ENCODE measurements at regions not wholly inside any gene's neighbourhood (a gene's known extent, or its start where the extent isn't known, plus 50 kb on each side); places are given as distances from the start of the nearest gene placed in this dataset.

DNA sequence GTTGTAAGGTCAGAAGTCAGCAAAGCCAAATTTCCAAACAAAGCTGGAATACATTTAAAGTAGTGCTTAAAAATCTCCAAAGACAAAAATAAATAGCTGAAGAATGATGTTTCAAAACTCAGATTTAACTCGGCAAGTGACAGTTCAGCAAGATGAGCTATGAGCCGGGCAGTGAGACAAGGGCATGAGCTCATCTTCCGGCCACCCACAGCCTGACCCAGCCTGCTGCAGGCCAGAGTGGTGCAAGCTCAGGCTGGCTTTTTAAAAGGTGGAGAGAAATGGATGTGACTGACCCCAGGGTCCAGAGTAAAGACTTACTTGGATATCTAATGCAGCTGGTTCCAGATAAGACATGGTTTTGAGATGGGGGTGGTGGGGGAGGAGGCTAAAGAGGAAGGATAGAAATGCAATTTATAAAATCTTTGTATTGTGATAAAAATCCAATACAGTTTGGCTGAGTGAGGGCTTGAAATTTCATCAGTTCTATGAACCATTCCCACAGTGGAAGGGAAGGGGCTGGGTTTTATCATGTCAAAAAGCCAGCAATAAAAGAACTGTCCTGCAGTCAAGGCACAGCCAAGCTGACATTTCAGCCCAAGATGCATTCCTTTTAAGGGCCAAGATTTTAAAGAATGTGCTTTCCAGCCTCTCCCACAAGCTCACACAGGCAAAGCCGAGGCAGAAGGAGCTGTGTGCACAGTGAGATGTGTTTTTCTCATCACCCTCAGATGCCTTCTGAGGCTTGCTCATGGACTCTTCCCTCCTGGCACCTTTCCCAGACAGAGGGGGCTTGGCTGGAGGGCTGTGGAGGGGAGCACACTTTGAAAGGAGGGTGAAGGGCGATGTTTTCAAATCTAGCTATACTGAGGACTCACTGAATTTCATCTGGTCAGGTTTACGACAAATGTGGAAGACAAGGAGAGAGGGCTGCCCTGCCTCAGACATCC is 97.9 kb upstream of the KLHL29 start:
- no peak for DNase-seq (ENCODE audit: low read depth)

DNA sequence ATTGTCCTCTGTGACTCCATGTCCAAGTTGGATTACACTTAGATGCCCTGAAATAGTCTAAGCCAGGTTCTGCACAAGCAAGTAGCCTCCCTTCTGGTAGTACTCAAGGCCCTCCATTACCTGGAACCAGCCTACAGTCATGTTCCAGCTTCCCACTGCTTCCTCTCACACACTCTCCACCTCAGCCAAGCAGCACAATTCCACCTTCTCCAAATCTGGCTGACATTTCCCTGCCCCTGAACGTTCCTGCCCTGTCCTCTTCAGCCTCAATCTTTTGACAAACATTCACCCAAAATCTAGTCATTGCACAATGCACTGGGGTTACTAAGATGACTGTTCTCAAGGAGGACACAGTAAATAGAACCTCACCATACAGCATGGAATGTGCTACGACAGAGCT is 95.3 kb upstream of the KLHL29 start:
- DNase-seq (ENCODE audit: low read depth), result no peak

DNA sequence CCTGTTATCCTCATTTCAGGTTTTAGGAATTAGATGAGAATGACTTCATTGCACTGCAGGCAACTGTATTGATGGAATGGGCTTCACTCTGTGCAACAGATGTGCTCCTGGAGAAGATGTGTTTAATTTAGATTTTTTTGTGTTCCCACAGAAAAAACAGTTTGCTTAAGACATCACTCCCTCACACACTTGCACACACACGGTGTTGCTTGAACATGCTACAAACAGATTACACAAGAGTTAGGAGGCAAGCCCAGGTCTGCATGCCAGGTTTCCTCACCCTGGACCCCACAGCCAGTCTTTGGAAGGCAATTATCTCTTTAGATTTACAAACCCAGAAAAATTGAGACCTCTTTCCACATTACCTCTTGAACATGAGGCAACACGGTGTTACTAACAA is 93.7 kb upstream of the KLHL29 start:
- no peak for DNase-seq (ENCODE audit: low read depth)

DNA sequence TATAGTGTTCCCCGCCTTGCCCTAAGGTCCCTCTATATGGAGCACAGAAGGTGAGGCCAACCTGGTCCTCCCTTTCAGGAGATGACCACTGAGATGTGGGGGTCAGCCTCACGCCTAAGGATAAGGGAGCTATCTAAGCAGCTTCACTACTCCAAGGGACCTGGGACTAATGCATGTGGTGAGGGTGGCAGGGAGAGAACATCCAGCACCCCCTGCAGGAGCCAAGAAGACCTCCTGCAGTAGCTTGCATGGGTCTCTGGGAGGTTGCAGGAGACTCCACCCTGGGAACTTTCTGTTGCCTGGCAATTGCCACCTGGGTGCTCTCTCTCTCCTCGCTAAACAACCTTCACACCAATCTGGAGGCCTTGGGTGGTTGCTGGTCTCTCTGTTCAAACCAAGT is 93.0 kb upstream of the KLHL29 start:
- DNase-seq (ENCODE audit: low read depth), result no peak

DNA sequence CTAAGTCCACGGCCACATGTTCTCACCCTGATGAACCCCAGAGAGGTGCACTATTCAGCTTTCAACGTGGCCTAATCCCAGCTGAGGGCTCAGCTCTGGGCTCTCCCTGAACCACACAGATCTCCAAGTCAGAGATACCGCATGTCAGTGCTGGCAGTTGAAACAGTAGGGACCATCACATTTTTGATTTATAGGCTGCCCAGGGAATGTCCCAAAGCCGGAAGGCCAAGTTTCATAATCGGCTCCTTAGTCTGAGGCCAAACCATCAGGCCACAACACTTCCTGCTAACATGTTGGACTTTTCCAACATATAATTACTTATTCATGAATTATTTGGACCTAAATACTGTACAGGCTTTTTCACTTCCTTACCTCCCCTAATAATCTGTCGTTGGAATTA is 91.9 kb upstream of the KLHL29 start:
- no peak for DNase-seq (ENCODE audit: low read depth)

DNA sequence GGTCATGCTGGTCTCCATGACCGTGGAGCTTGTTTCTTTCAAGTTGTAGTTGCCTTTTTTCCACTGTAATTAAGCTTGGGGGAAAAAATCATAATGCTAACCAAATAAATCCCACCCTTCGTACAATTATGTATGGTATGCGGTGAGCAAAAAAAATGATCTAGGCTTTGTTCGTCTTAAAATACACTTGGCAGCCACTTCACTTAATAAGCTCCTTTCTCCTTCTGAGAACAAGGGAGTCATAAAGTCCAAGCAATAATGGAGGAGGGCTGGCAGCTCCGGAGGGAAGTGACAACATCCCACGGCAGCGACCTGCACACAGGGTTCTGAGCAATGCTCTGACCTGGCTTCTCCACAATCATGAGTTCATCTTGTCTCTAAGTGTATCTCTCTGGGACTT is 91.2 kb upstream of the KLHL29 start:
- DNase-seq (ENCODE audit: low read depth), result no peak

DNA sequence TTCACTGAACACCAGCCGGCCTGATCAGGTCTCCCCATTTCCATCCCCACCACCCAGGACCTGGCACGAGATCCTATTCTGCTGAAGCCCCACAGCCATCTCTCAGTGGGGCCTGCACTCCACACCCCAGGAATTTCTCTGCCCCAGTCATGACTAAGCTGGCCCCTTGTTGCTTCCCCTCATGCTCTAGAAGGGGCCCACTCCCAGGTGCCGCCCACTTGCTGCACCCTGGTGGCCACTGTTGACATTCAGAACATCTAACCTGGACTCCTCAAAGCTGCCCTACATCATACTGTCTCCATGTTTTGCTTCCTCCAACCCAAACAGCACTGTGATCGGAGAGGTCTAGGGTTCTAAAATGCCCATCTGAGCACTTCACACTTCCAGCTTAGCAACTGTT is 90.7 kb upstream of the KLHL29 start:
- DNase-seq (ENCODE audit: low read depth), result no peak

DNA sequence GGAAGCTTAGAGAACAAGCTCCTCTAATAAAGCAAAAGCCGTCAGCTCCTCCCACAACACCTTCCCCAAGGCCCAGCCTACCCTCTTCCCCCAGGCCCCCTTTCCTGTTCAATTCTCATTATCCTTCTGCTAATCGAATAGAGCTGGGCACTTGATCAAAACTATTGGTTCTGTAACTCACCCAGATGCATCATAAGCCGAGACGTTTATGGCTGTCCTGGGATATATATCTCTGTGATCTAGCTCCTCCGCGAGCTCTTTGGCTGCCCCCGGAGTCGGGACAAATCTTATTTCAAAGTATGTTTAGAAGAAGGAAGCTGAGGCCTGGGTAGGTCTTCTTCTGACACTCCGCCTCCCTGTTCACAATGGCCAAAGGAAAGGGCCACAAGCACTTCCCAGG is 88.3 kb upstream of the KLHL29 start:
- no peak for DNase-seq (ENCODE audit: low read depth)

DNA sequence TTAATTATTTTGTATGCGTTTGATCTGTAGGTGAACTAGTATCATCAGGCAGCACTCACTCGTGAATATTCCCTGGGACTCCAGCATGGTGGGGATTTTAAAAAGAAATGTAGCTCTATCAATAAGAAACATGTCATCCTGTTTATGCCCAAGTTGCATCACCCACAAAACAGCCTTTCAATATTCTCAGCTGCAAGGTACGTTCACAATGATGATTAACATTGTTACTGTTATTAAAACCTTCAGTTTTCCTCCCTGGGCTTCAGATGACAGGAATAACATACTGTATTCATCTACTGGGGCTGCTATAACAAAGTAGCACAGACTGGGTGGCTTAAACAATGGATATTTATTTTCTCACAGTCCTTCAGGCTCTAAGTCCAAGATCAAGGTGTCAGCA is 87.9 kb upstream of the KLHL29 start:
- DNase-seq (ENCODE audit: low read depth), result no peak

DNA sequence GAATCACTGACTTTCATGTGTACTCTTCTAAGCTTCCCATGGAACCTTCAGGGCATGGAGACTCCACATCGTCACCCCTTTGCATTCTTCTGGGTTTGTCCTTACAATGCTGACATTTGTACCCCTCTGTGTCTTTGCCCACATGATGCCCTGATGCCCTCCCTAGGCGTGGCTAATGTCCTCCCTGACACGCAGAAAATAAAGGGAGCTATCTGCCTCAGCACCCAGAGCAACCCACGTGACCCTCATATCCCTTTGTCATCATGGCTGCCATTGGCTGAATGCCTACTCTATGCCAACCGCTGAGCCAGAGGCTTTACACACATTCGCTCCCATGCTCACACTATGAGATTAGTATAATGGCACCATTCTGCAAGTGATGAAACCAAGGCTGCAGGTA is 86.4 kb upstream of the KLHL29 start:
- no peak for DNase-seq (ENCODE audit: low read depth)

DNA sequence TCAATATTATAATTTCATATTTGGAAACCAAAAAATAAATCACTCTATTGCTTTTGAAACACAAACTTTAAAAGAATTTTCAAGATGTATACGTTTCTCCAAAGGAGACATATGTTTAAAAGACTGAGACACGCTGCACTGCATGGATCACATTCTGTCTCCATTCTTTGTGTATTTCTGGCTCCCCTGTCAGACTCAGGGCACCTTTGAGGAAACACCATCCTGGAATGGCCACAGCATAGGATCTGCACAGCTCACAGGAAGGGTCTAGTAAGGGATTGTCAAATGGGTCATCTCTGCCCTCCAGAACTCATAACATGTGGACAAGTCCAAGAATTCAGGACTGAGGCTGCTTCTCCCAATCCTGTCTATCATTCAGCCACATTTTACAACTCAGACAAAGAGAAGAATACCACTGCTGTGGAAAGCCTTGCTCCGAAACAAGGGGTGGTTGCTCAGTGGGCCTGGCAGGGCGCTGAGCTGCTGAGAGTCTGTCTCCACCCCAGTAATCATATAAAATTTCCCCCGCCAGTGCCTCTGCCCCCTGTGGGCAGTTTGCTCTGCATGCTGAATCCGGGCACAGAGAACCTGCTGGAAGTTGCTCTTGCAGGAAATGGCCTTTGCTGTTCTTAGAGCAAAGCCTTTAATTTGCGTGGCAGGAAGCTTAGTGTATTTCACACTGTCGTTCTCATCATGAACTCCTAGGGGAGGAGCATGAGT is 85.3 kb upstream of the KLHL29 start:
- DNase-seq (ENCODE audit: low read depth), result no peak

DNA sequence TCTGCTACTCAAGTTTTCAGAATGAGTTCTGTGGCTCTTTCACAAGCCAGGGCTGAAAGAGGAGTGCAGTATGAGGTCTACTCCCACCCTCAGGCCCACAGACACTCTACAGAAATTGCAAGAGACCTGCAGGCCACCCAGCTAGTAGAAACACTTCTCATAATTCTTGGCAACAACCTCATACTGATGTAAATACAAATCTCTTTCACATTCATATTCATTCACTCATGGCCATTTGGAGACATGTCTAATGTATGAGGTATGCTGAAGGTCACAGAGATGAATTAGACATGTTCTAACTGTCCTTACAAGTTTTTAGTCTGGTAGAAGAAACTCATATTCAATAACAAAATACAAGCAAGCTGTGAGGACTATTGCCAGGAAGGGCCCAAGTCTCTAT is 83.8 kb upstream of the KLHL29 start:
- no peak for DNase-seq (ENCODE audit: low read depth)

DNA sequence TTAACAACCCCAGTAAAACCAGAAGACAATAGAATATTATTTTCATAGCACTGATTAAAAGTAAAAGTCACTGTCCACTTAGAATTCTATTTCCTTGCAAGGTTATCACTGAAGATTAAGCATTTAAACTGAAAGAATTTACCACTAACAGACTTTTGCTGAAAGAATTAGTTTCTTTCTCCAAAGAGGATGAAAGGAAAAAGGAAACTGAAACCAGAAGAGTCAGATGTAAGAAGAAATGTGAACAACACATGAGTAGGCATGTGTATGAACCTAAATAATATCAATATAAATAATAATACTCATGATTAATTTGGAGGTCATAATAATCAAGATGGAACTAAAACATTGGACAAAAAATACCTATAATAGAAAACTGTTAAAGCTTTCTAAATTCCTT is 82.4 kb upstream of the KLHL29 start:
- no peak for DNase-seq (ENCODE audit: low read depth)

DNA sequence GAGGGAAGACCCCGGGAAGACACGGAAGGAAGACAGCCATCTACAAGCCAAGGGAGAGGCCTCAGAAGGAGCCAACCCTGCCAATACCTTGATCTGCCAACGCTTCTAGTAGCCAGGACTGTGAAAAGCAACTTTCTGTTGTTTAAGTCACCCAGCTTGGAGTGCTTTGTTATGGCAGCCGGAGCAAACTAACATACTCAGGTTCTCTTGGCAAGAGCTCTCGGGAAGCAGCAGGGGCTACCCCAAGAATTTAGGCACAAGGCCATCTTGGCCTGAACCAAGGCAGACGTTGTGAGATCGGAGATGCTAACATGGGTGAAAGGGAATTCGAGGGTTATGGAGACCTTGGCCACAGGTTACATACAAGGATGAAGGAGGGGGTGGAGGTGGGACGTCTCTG is 78.6 kb upstream of the KLHL29 start:
- no peak for DNase-seq (ENCODE audit: low read depth)

DNA sequence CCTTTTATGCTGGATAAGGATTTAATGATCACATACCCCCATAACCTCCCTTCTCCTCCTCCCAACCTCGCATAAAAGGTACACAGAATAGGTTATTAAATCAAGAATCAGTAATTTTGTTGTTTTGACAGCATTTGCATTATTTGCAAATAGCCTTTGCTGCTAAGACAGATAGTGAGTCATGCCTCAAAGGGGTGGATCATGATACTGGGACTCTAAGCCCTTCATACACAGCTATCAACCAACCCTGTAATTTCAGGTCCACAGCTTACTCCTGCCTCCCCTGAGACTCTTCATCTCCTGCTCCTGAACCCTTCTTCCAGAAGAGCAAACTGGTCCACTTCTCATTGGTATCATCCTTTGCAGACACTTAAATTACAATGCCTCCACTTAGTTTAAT is 73.8 kb upstream of the KLHL29 start:
- DNase-seq (ENCODE audit: low read depth), result no peak

DNA sequence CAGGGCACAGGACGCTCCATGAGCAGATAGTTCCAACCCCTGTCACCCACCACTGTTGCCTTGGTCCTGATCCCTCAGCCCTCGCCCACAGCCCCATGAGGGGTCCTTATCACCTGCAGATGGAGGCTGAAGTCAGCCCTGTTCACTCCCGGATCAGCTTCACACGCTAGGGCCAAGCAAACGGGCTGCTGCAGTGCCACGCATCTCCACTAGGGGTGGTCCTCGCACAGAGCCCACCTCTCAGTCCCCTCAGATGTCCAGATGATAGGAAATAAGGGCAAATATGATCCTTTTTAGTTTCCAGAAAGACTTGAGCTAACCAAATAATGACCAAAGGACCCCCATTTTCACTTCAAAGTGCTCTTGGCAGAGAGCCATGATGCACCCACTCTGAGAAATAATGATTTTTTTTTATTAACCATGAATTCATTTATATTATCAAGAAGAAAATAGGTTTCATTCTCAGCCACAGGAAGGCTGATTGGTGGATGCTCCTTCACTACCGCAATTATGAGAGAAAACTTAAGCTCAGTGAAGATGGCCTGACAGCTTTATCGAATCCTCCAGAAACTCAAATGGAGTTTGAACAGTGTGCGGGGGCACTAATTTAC is 71.9 kb upstream of the KLHL29 start:
- no peak for DNase-seq (ENCODE audit: low read depth)

DNA sequence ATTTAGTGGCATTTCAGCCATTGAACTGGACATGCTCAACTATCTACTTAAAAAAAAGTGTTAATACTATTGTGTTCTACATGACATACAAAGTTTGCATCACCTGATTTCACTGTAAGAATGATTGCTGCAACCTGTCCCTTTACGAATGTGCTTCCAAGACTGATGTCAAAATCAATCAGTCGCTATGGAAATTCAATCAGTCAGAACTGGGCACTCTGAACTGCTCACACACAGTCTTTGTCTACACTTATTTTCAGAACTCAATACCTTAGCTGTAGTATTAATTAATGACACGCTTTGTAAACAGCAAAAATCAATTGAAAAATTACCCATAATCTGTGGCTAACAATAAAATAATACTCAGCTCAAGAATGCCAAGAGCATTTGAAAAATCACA is 70.3 kb upstream of the KLHL29 start:
- DNase-seq (ENCODE audit: low read depth), result no peak

DNA sequence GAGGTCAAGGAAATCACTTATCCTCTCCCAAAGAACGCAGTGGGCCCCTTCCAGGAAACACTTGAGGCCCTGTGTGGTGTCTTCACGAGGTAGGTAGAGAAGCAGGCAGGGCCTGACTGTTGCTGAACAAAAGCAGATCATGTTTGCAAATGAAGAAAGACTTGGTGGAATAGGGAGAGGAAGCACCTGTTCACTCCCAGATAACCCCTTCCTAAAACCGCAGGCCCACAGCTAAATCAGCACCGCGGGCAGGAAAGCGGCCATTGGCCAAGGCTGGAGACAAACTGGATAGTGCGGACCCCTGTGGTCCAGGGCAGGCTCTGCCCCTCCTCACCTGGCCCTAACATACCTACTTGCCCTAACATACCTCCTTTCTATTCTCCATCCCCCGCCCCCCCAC is 64.9 kb upstream of the KLHL29 start:
- DNase-seq (ENCODE audit: low read depth), result no peak

DNA sequence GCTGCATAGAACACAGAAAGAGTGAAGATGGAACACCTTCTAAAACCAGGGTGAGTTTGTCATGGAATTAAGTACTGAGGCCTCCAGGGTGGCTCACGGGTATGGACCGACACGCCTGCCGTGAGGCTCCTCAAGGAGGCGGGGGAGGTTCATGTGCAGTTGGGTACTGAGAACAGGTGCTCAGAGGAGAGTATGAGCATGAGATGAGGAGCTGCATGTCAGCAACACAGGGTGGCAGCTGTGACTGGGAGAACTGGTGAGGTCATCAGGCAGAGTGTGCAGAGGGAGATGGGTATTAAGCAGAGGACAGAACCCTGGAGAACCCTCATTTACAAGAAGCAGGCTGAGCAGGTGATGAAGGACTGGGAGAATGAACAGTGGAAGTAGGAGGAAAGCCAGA is 63.2 kb upstream of the KLHL29 start:
- DNase-seq (ENCODE audit: low read depth), result no peak

DNA sequence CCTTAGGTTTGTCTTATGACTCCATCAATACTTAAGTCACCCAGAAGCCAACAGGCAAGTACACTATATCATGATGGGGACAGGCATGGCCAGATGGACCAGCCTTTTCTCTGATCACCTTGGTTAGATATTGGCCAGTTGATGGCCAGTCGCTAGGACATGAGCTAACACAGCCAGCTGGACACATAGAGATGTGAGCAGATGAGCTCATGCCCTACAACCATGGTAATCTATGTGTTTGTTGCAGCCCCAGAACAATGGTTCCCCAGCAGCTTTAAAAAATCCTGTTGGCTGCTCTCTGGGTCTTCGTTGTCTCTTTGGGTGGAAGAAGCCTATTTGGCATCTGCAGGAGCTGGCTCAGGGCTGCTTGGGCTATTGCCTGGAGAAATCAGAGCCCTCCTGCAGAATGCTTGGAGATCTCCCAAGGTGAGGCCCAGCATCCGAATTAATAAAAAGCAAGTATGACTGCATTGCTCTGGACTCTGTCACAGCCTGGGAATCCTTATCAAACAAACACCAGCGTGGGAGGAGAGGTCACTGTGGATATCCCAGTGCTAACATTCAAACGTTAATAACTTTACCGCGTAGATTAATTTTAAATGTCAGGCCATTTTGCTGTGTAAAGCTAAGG is 62.3 kb upstream of the KLHL29 start:
- DNase-seq (ENCODE audit: low read depth), result no peak

DNA sequence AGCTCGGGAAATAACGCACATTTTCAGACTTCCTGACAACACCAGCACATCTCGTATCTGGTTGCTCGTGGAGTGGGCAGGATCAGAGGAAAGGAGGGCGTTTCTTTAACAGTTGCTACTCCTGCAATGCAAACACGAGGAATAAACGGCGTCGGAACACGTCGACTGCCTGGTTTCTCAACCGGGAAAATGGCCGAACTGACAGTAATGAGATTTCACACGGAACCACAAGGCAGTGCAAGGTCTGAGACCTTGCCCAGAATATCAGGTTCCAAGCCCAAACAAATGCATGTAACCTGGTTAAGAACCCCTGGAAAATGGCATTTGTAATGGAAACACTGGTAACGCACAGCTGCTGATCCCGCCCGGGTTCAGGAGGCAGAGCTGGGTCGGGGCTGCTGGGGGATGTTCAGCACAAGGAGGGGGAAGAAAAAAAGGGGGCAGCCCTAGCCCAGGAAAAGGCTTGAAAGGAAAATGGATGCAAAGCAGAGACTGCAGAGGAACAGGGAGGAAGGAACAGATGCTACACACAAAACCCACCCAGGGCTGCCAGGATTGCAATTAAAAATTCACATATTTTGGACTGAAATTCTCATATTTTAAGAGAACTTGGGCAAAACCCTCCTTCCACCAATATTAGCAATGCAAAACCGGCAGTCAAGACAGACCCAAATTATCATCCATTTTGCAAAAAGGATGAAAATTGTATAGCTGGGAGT is 61.6 kb upstream of the KLHL29 start:
- DNase-seq (ENCODE audit: low read depth), result no peak
